SK-N-SH (cell line): ENCODE measurements at regions not wholly inside any gene's neighbourhood (a gene's known extent, or its start where the extent isn't known, plus 50 kb on each side); places are given as distances from the start of the nearest gene placed in this dataset.

Experiments used
- CTCF ChIA-PET: fragments of 300-600, 350-600 bp; formaldehyde crosslinking; extraction: SDS; loops from one replicate; lab custom pipeline; 2021; lab: Yijun Ruan, JAX
- POLR2A ChIA-PET: fragments of 350-600 bp; sonication (Branson Sonifier 250); formaldehyde crosslinking; extraction: SDS; loops from one replicate; lab custom pipeline; 2020; ENCODE audit warnings: antibody characterized with exemption, inconsistent platforms; lab: Yijun Ruan, JAX
- DNase-seq: peaks from one replicate; pipeline ENCODE4 v3.0.0; 2012
- H2AFZ ChIP-seq: fragments of 200-600 bp; sonication (generic); 2 replicates; pipeline ENCODE4 v1.8.1; 2016; ENCODE audit warnings: antibody characterized with exemption, mild to moderate bottlenecking, low read depth
- H3F3A ChIP-seq: fragments of 200-600 bp; sonication (generic); replicated peaks from 2 replicates; pipeline ENCODE3; 2016; ENCODE audit warnings: antibody characterized with exemption, mild to moderate bottlenecking; ENCODE audit not compliant: insufficient read depth
- H3K27ac ChIP-seq, 2 experiments: fragments of 200-500 bp in 1 of 2; fragments of 200-600 bp in 1 of 2; sonication (Bioruptor generic) in 1 of 2; sonication (generic), shearing (Covaris generic) in 1 of 2; 2 replicates each; pipeline versions ENCODE4 v1.5.1 to v1.6.1; 2014 to 2016; ENCODE audit warnings: low read depth in 2 of 2, inconsistent platforms in 1 of 2, low read length in 1 of 2, mild to moderate bottlenecking in 1 of 2, mixed read lengths in 1 of 2
- H3K27me3 ChIP-seq: fragments of 200-600 bp; sonication (generic), shearing (Covaris generic); 2 replicates; pipeline ENCODE4 v1.6.1; 2016; ENCODE audit warnings: mixed run types; ENCODE audit not compliant: insufficient read depth
- H3K36me3 ChIP-seq, 2 experiments: fragments of 200-500 bp in 1 of 2; fragments of 200-600 bp in 1 of 2; sonication (Bioruptor generic) in 1 of 2; sonication (generic) in 1 of 2; replicated peaks in 1 of 2; 2 replicates each; pipeline versions ENCODE3 to v1.5.1; 2014 to 2016; ENCODE audit warnings: low read length in 1 of 2, mild to moderate bottlenecking in 1 of 2; ENCODE audit not compliant: insufficient read depth in 2 of 2, control insufficient read depth in 1 of 2
- H3K4me1 ChIP-seq, 2 experiments: fragments of 200-500 bp in 1 of 2; fragments of 200-600 bp in 1 of 2; sonication (Bioruptor generic) in 1 of 2; sonication (generic), shearing (Covaris generic) in 1 of 2; 2 replicates each; pipeline versions ENCODE4 v1.5.1 to v1.6.1; 2014 to 2016; ENCODE audit warnings: low read depth in 1 of 2, low read length in 1 of 2, mixed run types in 1 of 2; ENCODE audit not compliant: insufficient read depth in 2 of 2, control insufficient read depth in 1 of 2
- H3K4me2 ChIP-seq: fragments of 200-600 bp; sonication (generic), shearing (Covaris generic); 2 replicates; pipeline ENCODE4 v1.6.1; 2017; ENCODE audit warnings: mixed run types
- H3K4me3 ChIP-seq, 2 experiments: fragments of 200-500 bp in 1 of 2; fragments of 200-600 bp in 1 of 2; sonication (Bioruptor generic) in 1 of 2; sonication (generic), shearing (Covaris generic) in 1 of 2; 2 replicates each; pipeline versions ENCODE4 v1.5.1 to v1.8.1; 2014 to 2016; ENCODE audit warnings: low read depth in 2 of 2, inconsistent platforms in 1 of 2, low read length in 1 of 2, mild to moderate bottlenecking in 1 of 2, mixed read lengths in 1 of 2, moderate library complexity in 1 of 2
- H3K79me2 ChIP-seq: fragments of 200-600 bp; sonication (generic); 2 replicates; pipeline ENCODE4 v1.8.1; 2017; ENCODE audit warnings: mild to moderate bottlenecking; ENCODE audit not compliant: insufficient read depth
- H3K9ac ChIP-seq: fragments of 200-600 bp; sonication (generic); 2 replicates; pipeline ENCODE4 v1.6.1; 2017; ENCODE audit warnings: mixed run types
- H3K9me2 ChIP-seq: fragments of 200-600 bp; sonication (generic); 2 replicates; pipeline ENCODE4 v1.6.1; 2017; ENCODE audit warnings: mixed run types
- H3K9me3 ChIP-seq: fragments of 200-600 bp; sonication (generic); 2 replicates; pipeline ENCODE4 v1.6.1; 2017; ENCODE audit warnings: mixed run types, mild to moderate bottlenecking, moderate library complexity
- H4K20me1 ChIP-seq: fragments of 200-600 bp; sonication (generic); 2 replicates; pipeline ENCODE4 v1.6.1; 2017; ENCODE audit warnings: mild to moderate bottlenecking, mixed run types; ENCODE audit not compliant: insufficient read depth
- CTCF ChIP-seq: fragments of 200-600 bp; sonication (generic); IDR thresholded peaks from 2 replicates; pipeline ENCODE4 v1.6.1; 2017; ENCODE audit warnings: antibody characterized with exemption, mild to moderate bottlenecking, moderate library complexity
- EP300 ChIP-seq, 2 experiments: IDR thresholded peaks; 2 replicates each; pipeline versions ENCODE4 v1.4.0 to v1.6.1; 2012; ENCODE audit warnings: borderline replicate concordance in 1 of 2, low read depth in 1 of 2, low read length in 1 of 2
- EZH2phosphoT487 ChIP-seq: fragments of 200-600 bp; sonication (generic); IDR thresholded peaks from 2 replicates; pipeline ENCODE4 v1.6.1; 2017; ENCODE audit warnings: low read depth, mixed run types, mild to moderate bottlenecking, antibody characterized with exemption, moderate library complexity, borderline replicate concordance
- FOXJ3 ChIP-seq: sonication (generic); formaldehyde crosslinking; IDR thresholded peaks from 2 replicates; pipeline ENCODE4 v1.5.1; 2020; ENCODE audit warnings: mild to moderate bottlenecking, missing genetic modification reagents
- FOXM1 ChIP-seq: IDR thresholded peaks from 2 replicates; pipeline ENCODE4 v1.4.0; 2012; ENCODE audit warnings: low read depth, mild to moderate bottlenecking
- GABPA ChIP-seq: IDR thresholded peaks from 2 replicates; pipeline ENCODE4 v1.4.0; 2012; ENCODE audit warnings: low read depth, mild to moderate bottlenecking
- IRF3 ChIP-seq: fragments of 150-350 bp; IDR thresholded peaks from 2 replicates; pipeline ENCODE4 v1.6.1; 2016; ENCODE audit warnings: mild to moderate bottlenecking, low read depth, low read length
- MEF2A ChIP-seq: IDR thresholded peaks from 2 replicates; pipeline ENCODE4 v1.4.0; 2012; ENCODE audit warnings: low read depth, borderline replicate concordance
- NRF1 ChIP-seq: IDR thresholded peaks from 2 replicates; pipeline ENCODE4 v1.6.1; 2012; ENCODE audit warnings: low read depth, mild to moderate bottlenecking, low read length
- RAD21 ChIP-seq: IDR thresholded peaks from 2 replicates; pipeline ENCODE4 v1.6.1; 2012; ENCODE audit warnings: mild to moderate bottlenecking, low read length
- REST ChIP-seq: IDR thresholded peaks from 2 replicates; pipeline ENCODE4 v1.6.1; 2012; ENCODE audit warnings: mild to moderate bottlenecking, low read depth, low read length, moderate library complexity
- RFX5 ChIP-seq: IDR thresholded peaks from 2 replicates; pipeline ENCODE4 v1.6.1; 2012; ENCODE audit warnings: mild to moderate bottlenecking, improper control_type of control experiment, low read length
- RXRA ChIP-seq: IDR thresholded peaks from 2 replicates; pipeline ENCODE4 v1.4.0; 2012; ENCODE audit warnings: low read depth, mild to moderate bottlenecking, borderline replicate concordance
- SIN3A ChIP-seq: IDR thresholded peaks from 2 replicates; pipeline ENCODE4 v1.6.1; 2012; ENCODE audit warnings: low read depth, mild to moderate bottlenecking, low read length, moderate library complexity, borderline replicate concordance
- TCF12 ChIP-seq: IDR thresholded peaks from 2 replicates; pipeline ENCODE4 v1.4.0; 2012
- USF1 ChIP-seq: IDR thresholded peaks from 2 replicates; pipeline ENCODE4 v1.4.0; 2012; ENCODE audit warnings: low read depth, borderline replicate concordance
- USF2 ChIP-seq: fragments of 150-350 bp; IDR thresholded peaks from 2 replicates; pipeline ENCODE4 v1.6.1; 2017; ENCODE audit warnings: antibody characterized with exemption, low read length, low read depth, borderline replicate concordance
- WGBS: methylation state at CpG from one replicate; pipeline ENCODE4 v1.1.6; 2017; ENCODE audit warnings: low lambda C conversion rate; 5-methylcytosine and 5-hydroxymethylcytosine counted together

- Histone ChIP-seq H4K20me1 (no peaks in the 10 kb centered on the region), H3F3A (peaks cover 27% of the 10 kb centered on the region), H3K4me1 (peaks cover 3 to 21% of the 10 kb centered on the region in 2 experiments), H3K36me3 (no peaks in the 10 kb centered on the region), H2AFZ (no peak overlapping the region), H3K4me2 (no peak overlapping the region), H3K27me3 (no peaks in the 10 kb centered on the region), H3K27ac (no peak overlapping the region), H3K9me3 (no peaks in the 10 kb centered on the region), H3K9me2 (no peaks in the 10 kb centered on the region), H3K4me3 (no peak overlapping the region), H3K79me2 (no peaks in the 10 kb centered on the region), H3K9ac (no peak overlapping the region)
- no peak for DNase-seq
- TF ChIP-seq RAD21, result no peak
- no peak for TF ChIP-seq MEF2A
- no peak for TF ChIP-seq EZH2phosphoT487
- no peak for TF ChIP-seq RFX5
- no peak for TF ChIP-seq TCF12
- TF ChIP-seq FOXJ3 (CRISPR knock-in tag), result no peak
- no peak for TF ChIP-seq USF2
- no peak for TF ChIP-seq NRF1
- no peak for TF ChIP-seq CTCF
- no peak for TF ChIP-seq IRF3
- TF ChIP-seq RXRA, result no peak
- TF ChIP-seq FOXM1, result no peak
- TF ChIP-seq EP300 (IDR thresholded peaks at IDR 0.05; ENCODE audit: borderline replicate concordance in 1 of 2, low read depth in 1 of 2, low read length in 1 of 2), result no peak
- no peak for TF ChIP-seq GABPA
- no peak for TF ChIP-seq USF1
- TF ChIP-seq REST, result no peak
- no peak for TF ChIP-seq SIN3A
- 90% methylated on average over 1 of the region's 1 CpG for WGBS
- CTCF ChIA-PET, result no interaction called here
- POLR2A ChIA-PET, result no interaction called here
Observed at GRCh38 chr5:169356181-169356580, 55.2 kb upstream of the SLIT3 start.
